ENCODE measurements at regions not wholly inside any gene's neighbourhood (a gene's known extent, or its start where the extent isn't known, plus 50 kb on each side); places are given as distances from the start of the nearest gene placed in this dataset.
A peak's percentile ranks its signal among the peaks of the same experiment; 100 is the strongest.

- DNase-seq = no peak
- peaks cover 1% of the 10 kb centered on the region; the same call in 1 of the 2 replicates for H3K27me3 ChIP-seq (ENCODE audit: control insufficient read depth, insufficient read depth, low read length)
- H3K36me3 ChIP-seq (replicated peaks; ENCODE audit: control insufficient read depth, insufficient read depth, low read length) = no peaks in the 10 kb centered on the region
Observed at GRCh38 chr2:120566331-120567035, 169.2 kb upstream of the GLI2 start.

GRCh38 chr2:120567128-120567527 is 168.5 kb upstream of the GLI2 start:
- no peak for DNase-seq
- Histone ChIP-seq H3K27me3 (ENCODE audit: control insufficient read depth, insufficient read depth, low read length) (peaks cover 1% of the 10 kb centered on the region; the same call in 1 of the 2 replicates), H3K4me3 (ENCODE audit: insufficient read depth, low read depth, low read length) (no peak overlapping the region), H3K36me3 (replicated peaks; ENCODE audit: control insufficient read depth, insufficient read depth, low read length) (no peaks in the 10 kb centered on the region)

More at GRCh38 chr2:120566331-120567035, 169.2 kb upstream of the GLI2 start:
- no peak overlapping the region for H3K4me3 ChIP-seq (ENCODE audit: insufficient read depth, low read depth, low read length)

GRCh38 chr2:120568089-120568974 is 167.3 kb upstream of the GLI2 start:
- Histone ChIP-seq H3K36me3 (replicated peaks; ENCODE audit: control insufficient read depth, insufficient read depth, low read length) (no peaks in the 10 kb centered on the region), H3K27me3 (ENCODE audit: control insufficient read depth, insufficient read depth, low read length) (peaks cover 4% of the 10 kb centered on the region), H3K4me3 (ENCODE audit: insufficient read depth, low read depth, low read length) (no peak overlapping the region)
- DNase-seq = no peak

- Histone ChIP-seq H3K36me3 (replicated peaks; ENCODE audit: control insufficient read depth, insufficient read depth, low read length) (no peaks in the 10 kb centered on the region), H3K27me3 (ENCODE audit: control insufficient read depth, insufficient read depth, low read length) (peaks cover 8% of the 10 kb centered on the region), H3K4me3 (ENCODE audit: insufficient read depth, low read depth, low read length) (no peak overlapping the region)
- DNase-seq = no peak
Observed at GRCh38 chr2:120568975-120569268, 166.7 kb upstream of the GLI2 start.

GRCh38 chr2:120570001-120570400 is 165.7 kb upstream of the GLI2 start:
- no peak overlapping the region for H3K4me3 ChIP-seq (ENCODE audit: insufficient read depth, low read depth, low read length)
- DNase-seq = no peak
- no peaks in the 10 kb centered on the region for H3K36me3 ChIP-seq (replicated peaks; ENCODE audit: control insufficient read depth, insufficient read depth, low read length)
- peaks cover 14% of the 10 kb centered on the region for H3K27me3 ChIP-seq (ENCODE audit: control insufficient read depth, insufficient read depth, low read length)

GRCh38 chr2:120570546-120570945 is 165.1 kb upstream of the GLI2 start:
- Histone ChIP-seq H3K27me3 (ENCODE audit: control insufficient read depth, insufficient read depth, low read length) (peaks cover 14% of the 10 kb centered on the region), H3K36me3 (replicated peaks; ENCODE audit: control insufficient read depth, insufficient read depth, low read length) (no peaks in the 10 kb centered on the region), H3K4me3 (ENCODE audit: insufficient read depth, low read depth, low read length) (no peak overlapping the region)
- DNase-seq = no peak

- Histone ChIP-seq H3K36me3 (replicated peaks; ENCODE audit: control insufficient read depth, insufficient read depth, low read length) (no peaks in the 10 kb centered on the region), H3K4me3 (ENCODE audit: insufficient read depth, low read depth, low read length) (no peak overlapping the region), H3K27me3 (ENCODE audit: control insufficient read depth, insufficient read depth, low read length) (peaks cover 16% of the 10 kb centered on the region)
- DNase-seq = no peak
Observed at GRCh38 chr2:120571015-120571728, 164.5 kb upstream of the GLI2 start.

- Histone ChIP-seq H3K27me3 (ENCODE audit: control insufficient read depth, insufficient read depth, low read length) (peaks cover 18% of the 10 kb centered on the region), H3K4me3 (ENCODE audit: insufficient read depth, low read depth, low read length) (no peak overlapping the region), H3K36me3 (replicated peaks; ENCODE audit: control insufficient read depth, insufficient read depth, low read length) (no peaks in the 10 kb centered on the region)
- DNase-seq = no peak
Observed at GRCh38 chr2:120572226-120572625, 163.4 kb upstream of the GLI2 start.

GRCh38 chr2:120574620-120575019 is 161.0 kb upstream of the GLI2 start:
- Histone ChIP-seq H3K27me3 (ENCODE audit: control insufficient read depth, insufficient read depth, low read length) (peaks cover 22% of the 10 kb centered on the region), H3K36me3 (replicated peaks; ENCODE audit: control insufficient read depth, insufficient read depth, low read length) (no peaks in the 10 kb centered on the region), H3K4me3 (ENCODE audit: insufficient read depth, low read depth, low read length) (no peak overlapping the region)
- no peak for DNase-seq

- H3K36me3 ChIP-seq (replicated peaks; ENCODE audit: control insufficient read depth, insufficient read depth, low read length) = no peaks in the 10 kb centered on the region
- H3K4me3 ChIP-seq (ENCODE audit: insufficient read depth, low read depth, low read length) = no peak overlapping the region
- H3K27me3 ChIP-seq (ENCODE audit: control insufficient read depth, insufficient read depth, low read length) = peaks cover 23% of the 10 kb centered on the region
- no peak for DNase-seq
Observed at GRCh38 chr2:120575966-120576365, 159.7 kb upstream of the GLI2 start.

- H3K4me3 ChIP-seq (ENCODE audit: insufficient read depth, low read depth, low read length) = peak overlapping the region; percentile 10; the same call in 1 of the 2 replicates
- no peaks in the 10 kb centered on the region for H3K36me3 ChIP-seq (replicated peaks; ENCODE audit: control insufficient read depth, insufficient read depth, low read length)
- peak; percentile 74 for DNase-seq
- H3K27me3 ChIP-seq (ENCODE audit: control insufficient read depth, insufficient read depth, low read length) = peaks cover 23% of the 10 kb centered on the region
Observed at GRCh38 chr2:120576509-120577474, 158.9 kb upstream of the GLI2 start.

- Histone ChIP-seq H3K4me3 (ENCODE audit: insufficient read depth, low read depth, low read length) (no peak overlapping the region), H3K36me3 (replicated peaks; ENCODE audit: control insufficient read depth, insufficient read depth, low read length) (no peaks in the 10 kb centered on the region), H3K27me3 (ENCODE audit: control insufficient read depth, insufficient read depth, low read length) (peaks cover 23% of the 10 kb centered on the region)
- DNase-seq = no peak
Observed at GRCh38 chr2:120577721-120578295, 157.9 kb upstream of the GLI2 start.

GRCh38 chr2:120578576-120579352 is 156.9 kb upstream of the GLI2 start:
- Histone ChIP-seq H3K36me3 (replicated peaks; ENCODE audit: control insufficient read depth, insufficient read depth, low read length) (no peaks in the 10 kb centered on the region), H3K4me3 (ENCODE audit: insufficient read depth, low read depth, low read length) (no peak overlapping the region), H3K27me3 (ENCODE audit: control insufficient read depth, insufficient read depth, low read length) (peaks cover 18% of the 10 kb centered on the region)
- DNase-seq = no peak

Data from H7 (cell line).